WTC11 (cell line): ENCODE measurements at regions not wholly inside any gene's neighbourhood (a gene's known extent, or its start where the extent isn't known, plus 50 kb on each side); places are given as distances from the start of the nearest gene placed in this dataset.

Experiments
- ATAC-seq: fragments of 200-7000 bp; cut with Tn5 transposase; 2 replicates; pipeline ENCODE4 v1.10.0; 2021; ENCODE audit warnings: mild to moderate bottlenecking, moderate library complexity
- CTCF ChIA-PET: fragments of 300-600 bp; sonication (Branson Sonifier 250); formaldehyde crosslinking; loops from one replicate; lab custom pipeline; 2021; ENCODE audit warnings: antibody characterized with exemption; lab: Charles Lee
- POLR2A ChIA-PET: fragments of 350-600 bp; sonication (Branson Sonifier 250); formaldehyde crosslinking; loops from one replicate; lab custom pipeline; 2021; ENCODE audit warnings: antibody characterized with exemption; lab: Charles Lee
- DNase-seq: peaks from one replicate; pipeline ENCODE4 v3.0.0; 2021; ENCODE audit warnings: low spot score
- H3K27ac Mint-ChIP-seq: 2 replicates; pipeline ENCODE4 v1.8.0; 2021; ENCODE audit warnings: mixed read lengths
- H3K27me3 Mint-ChIP-seq: 2 replicates; pipeline ENCODE4 v1.8.0; 2021; ENCODE audit warnings: low read depth, mild to moderate bottlenecking, moderate library complexity, mixed read lengths
- H3K36me3 Mint-ChIP-seq: 2 replicates; pipeline ENCODE4 v1.8.0; 2021; ENCODE audit warnings: mixed read lengths
- H3K4me1 Mint-ChIP-seq: 2 replicates; pipeline ENCODE4 v1.8.0; 2022; ENCODE audit warnings: mixed read lengths
- H3K4me3 Mint-ChIP-seq: 2 replicates; pipeline ENCODE4 v1.8.0; 2021; ENCODE audit warnings: mild to moderate bottlenecking, moderate library complexity, mixed read lengths
- H3K9me3 Mint-ChIP-seq: 2 replicates; pipeline ENCODE4 v1.8.0; 2021; ENCODE audit warnings: mixed read lengths
- CREM ChIP-seq: sonication (generic); formaldehyde crosslinking; IDR thresholded peaks from 2 replicates; pipeline ENCODE4 v1.8.1; 2022; ENCODE audit warnings: mild to moderate bottlenecking, missing genetic modification reagents, moderate library complexity
- ELF4 ChIP-seq: sonication (generic); formaldehyde crosslinking; IDR thresholded peaks from 2 replicates; pipeline ENCODE4 v1.8.1; 2022; ENCODE audit warnings: low read depth, mild to moderate bottlenecking, moderate library complexity, missing genetic modification reagents
- ESRRA ChIP-seq: sonication (generic); formaldehyde crosslinking; IDR thresholded peaks from 2 replicates; pipeline ENCODE4 v1.8.1; 2022; ENCODE audit warnings: mild to moderate bottlenecking, missing genetic modification reagents, borderline replicate concordance
- MYBL2 ChIP-seq: sonication (generic); formaldehyde crosslinking; IDR thresholded peaks from 2 replicates; pipeline ENCODE4 v1.8.1; 2023; ENCODE audit warnings: mild to moderate bottlenecking, moderate library complexity, missing genetic modification reagents
- NFE2L1 ChIP-seq: sonication (generic); formaldehyde crosslinking; IDR thresholded peaks from 2 replicates; pipeline ENCODE4 v1.8.1; 2023; ENCODE audit warnings: missing genetic modification reagents
- SOX15 ChIP-seq: fragments of 250-450 bp; sonication (Bioruptor Pico); IDR thresholded peaks from 2 replicates; pipeline ENCODE4 v1.9.0; 2021; ENCODE audit warnings: mild to moderate bottlenecking
- SP1 ChIP-seq: sonication (generic); formaldehyde crosslinking; conservative IDR thresholded peaks from 2 replicates; pipeline ENCODE4 v1.8.1; 2022; ENCODE audit warnings: missing genetic modification reagents
- TEAD1 ChIP-seq: sonication (generic); formaldehyde crosslinking; IDR thresholded peaks from 2 replicates; pipeline ENCODE4 v1.8.0; 2022; ENCODE audit warnings: mild to moderate bottlenecking, missing genetic modification reagents
- ZNF219 ChIP-seq: sonication (generic); formaldehyde crosslinking; IDR thresholded peaks from 2 replicates; pipeline ENCODE4 v1.8.0; 2023; ENCODE audit warnings: missing genetic modification reagents, mild to moderate bottlenecking, borderline replicate concordance
- ZNF232 ChIP-seq: sonication (generic); formaldehyde crosslinking; IDR thresholded peaks from 2 replicates; pipeline ENCODE4 v1.8.0; 2022; ENCODE audit warnings: mild to moderate bottlenecking, missing genetic modification reagents
- ZNF263 ChIP-seq: sonication (generic); formaldehyde crosslinking; IDR thresholded peaks from 2 replicates; pipeline ENCODE4 v1.8.1; 2022; ENCODE audit warnings: low read depth, mild to moderate bottlenecking, moderate library complexity, missing genetic modification reagents
- TF ChIP-seq, protein P1 (sequence below): sonication (generic); formaldehyde crosslinking; IDR thresholded peaks from 2 replicates; pipeline ENCODE4 v1.8.1; 2022; ENCODE audit warnings: low read depth, missing genetic modification reagents, borderline replicate concordance
- TF ChIP-seq, protein P2 (sequence below): sonication (generic); formaldehyde crosslinking; IDR thresholded peaks from 2 replicates; pipeline ENCODE4 v1.8.0; 2023; ENCODE audit warnings: mild to moderate bottlenecking, missing genetic modification reagents
- TF ChIP-seq, protein P3 (sequence below): fragments of 250-450 bp; sonication (Bioruptor Pico); conservative IDR thresholded peaks from 2 replicates; pipeline ENCODE4 v1.9.0; 2021; ENCODE audit warnings: mild to moderate bottlenecking
- TF ChIP-seq, protein P4 (sequence below): sonication (generic); formaldehyde crosslinking; IDR thresholded peaks from 2 replicates; pipeline ENCODE4 v1.8.1; 2022; ENCODE audit warnings: mild to moderate bottlenecking, moderate library complexity, missing genetic modification reagents

DNA sequence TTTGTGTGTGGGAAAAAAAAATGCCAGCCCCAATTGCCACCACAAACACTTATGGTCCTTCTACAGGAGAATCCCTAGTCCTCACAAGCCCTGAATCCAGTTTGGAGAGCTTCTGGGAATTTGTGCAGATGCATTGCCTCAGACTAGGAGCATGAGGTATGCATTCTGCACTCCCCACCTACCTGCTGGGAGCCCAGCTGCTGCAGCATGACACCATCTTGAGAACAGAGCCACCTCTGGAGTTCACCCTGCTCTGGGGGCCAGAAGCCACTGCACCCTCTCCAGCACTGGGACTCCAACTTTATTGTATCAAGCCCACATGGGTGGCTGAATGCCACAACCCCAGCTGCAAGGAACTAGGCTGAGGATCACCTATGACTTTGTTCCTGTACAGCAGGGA, 568.5 kb upstream of the ID4 start:
- H3K4me3 Mint-ChIP-seq: no peak overlapping the region
- peaks cover 22% of the 10 kb centered on the region for H3K9me3 Mint-ChIP-seq
- no peak for TF ChIP-seq SOX15
- TF ChIP-seq NFE2L1 (CRISPR knock-in tag): no peak
- TF ChIP-seq, protein P1, sequence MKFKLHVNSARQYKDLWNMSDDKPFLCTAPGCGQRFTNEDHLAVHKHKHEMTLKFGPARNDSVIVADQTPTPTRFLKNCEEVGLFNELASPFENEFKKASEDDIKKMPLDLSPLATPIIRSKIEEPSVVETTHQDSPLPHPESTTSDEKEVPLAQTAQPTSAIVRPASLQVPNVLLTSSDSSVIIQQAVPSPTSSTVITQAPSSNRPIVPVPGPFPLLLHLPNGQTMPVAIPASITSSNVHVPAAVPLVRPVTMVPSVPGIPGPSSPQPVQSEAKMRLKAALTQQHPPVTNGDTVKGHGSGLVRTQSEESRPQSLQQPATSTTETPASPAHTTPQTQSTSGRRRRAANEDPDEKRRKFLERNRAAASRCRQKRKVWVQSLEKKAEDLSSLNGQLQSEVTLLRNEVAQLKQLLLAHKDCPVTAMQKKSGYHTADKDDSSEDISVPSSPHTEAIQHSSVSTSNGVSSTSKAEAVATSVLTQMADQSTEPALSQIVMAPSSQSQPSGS (CRISPR knock-in tag): no peak
- TF ChIP-seq MYBL2 (CRISPR knock-in tag): no peak
- POLR2A ChIA-PET: no interaction called here
- H3K4me1 Mint-ChIP-seq: no peaks in the 10 kb centered on the region
- no peak for DNase-seq
- CTCF ChIA-PET: no interaction called here
- H3K27me3 Mint-ChIP-seq: peaks cover 19% of the 10 kb centered on the region
- no peak overlapping the region for H3K27ac Mint-ChIP-seq
- ATAC-seq: no peak
- H3K36me3 Mint-ChIP-seq: no peaks in the 10 kb centered on the region; the same call in 1 of the 2 replicates

DNA sequence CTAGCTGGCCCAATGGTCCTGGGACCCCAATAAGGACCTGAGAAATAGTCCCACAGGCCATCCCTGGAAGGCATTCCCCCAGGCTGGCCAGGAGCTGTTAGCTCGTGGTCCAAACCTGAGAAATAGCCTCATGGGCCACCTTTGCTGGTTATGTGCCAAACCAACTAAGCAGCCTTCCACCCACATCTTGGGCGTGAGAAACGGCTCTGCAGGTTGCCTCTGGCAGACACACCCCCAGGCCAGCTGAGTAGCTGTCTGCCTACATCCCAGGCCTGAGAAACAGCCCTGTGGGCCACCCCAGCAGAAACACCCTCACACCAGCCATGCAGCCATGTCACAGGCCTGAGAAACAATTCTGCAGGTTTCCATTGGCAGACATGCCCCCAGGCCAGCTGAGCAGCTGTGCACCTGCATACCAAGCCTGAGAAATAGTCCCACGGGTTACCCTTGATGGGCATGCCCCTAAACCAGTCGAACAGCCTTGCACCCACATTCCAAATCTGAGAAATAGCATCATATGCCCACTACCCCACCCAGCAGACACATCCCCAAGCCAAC, 567.8 kb upstream of the ID4 start:
- Mint-ChIP-seq H3K4me1 (no peaks in the 10 kb centered on the region), H3K27ac (no peak overlapping the region), H3K4me3 (no peak overlapping the region), H3K36me3 (no peaks in the 10 kb centered on the region; the same call in 1 of the 2 replicates), H3K27me3 (peaks cover 22% of the 10 kb centered on the region), H3K9me3 (peaks cover 22% of the 10 kb centered on the region)
- DNase-seq (no peak), ATAC-seq (no peak)
- TF ChIP-seq, protein P2, sequence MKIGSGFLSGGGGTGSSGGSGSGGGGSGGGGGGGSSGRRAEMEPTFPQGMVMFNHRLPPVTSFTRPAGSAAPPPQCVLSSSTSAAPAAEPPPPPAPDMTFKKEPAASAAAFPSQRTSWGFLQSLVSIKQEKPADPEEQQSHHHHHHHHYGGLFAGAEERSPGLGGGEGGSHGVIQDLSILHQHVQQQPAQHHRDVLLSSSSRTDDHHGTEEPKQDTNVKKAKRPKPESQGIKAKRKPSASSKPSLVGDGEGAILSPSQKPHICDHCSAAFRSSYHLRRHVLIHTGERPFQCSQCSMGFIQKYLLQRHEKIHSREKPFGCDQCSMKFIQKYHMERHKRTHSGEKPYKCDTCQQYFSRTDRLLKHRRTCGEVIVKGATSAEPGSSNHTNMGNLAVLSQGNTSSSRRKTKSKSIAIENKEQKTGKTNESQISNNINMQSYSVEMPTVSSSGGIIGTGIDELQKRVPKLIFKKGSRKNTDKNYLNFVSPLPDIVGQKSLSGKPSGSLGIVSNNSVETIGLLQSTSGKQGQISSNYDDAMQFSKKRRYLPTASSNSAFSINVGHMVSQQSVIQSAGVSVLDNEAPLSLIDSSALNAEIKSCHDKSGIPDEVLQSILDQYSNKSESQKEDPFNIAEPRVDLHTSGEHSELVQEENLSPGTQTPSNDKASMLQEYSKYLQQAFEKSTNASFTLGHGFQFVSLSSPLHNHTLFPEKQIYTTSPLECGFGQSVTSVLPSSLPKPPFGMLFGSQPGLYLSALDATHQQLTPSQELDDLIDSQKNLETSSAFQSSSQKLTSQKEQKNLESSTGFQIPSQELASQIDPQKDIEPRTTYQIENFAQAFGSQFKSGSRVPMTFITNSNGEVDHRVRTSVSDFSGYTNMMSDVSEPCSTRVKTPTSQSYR (CRISPR knock-in tag): no peak
- TF ChIP-seq, protein P1 (CRISPR knock-in tag): no peak
- TF ChIP-seq ZNF263 (CRISPR knock-in tag) (no peak), ZNF232 (CRISPR knock-in tag) (no peak), ELF4 (CRISPR knock-in tag) (no peak), ZNF219 (CRISPR knock-in tag) (no peak), TEAD1 (CRISPR knock-in tag) (no peak)
- TF ChIP-seq, protein P3, sequence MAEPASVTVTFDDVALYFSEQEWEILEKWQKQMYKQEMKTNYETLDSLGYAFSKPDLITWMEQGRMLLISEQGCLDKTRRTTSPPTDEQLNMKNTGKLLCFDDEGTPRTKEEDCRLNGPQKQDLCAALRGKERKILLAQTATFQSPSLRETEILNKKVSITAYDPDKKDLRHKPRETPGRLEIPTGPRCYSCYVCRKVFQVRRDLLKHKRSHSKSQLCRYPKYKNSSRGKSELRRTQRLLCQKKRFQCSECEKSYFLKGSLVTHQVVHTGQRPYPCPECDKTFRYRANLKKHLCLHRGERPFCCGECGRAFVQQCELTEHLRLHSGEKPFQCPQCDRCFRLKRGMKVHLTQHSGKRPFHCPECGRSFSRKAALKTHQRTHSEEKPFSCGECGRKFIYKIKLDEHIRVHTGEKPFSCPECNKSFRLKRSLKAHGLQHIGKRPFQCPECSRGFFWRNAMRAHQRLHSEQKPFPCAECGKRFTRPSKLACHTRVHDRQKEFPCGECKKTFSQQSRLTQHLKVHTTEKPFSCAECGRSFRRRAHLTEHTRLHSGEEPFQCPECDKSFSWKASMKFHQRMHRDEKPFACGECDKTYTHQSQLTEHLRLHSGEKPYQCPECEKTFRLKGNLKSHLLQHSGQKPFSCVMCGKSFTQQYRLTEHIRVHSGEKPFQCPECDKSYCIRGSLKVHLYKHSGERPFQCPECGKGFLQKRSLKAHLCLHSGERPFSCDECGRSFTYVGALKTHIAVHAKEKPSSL (CRISPR knock-in tag): no peak
- TF ChIP-seq, protein P4, sequence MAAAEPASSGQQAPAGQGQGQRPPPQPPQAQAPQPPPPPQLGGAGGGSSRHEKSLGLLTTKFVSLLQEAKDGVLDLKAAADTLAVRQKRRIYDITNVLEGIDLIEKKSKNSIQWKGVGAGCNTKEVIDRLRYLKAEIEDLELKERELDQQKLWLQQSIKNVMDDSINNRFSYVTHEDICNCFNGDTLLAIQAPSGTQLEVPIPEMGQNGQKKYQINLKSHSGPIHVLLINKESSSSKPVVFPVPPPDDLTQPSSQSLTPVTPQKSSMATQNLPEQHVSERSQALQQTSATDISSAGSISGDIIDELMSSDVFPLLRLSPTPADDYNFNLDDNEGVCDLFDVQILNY (CRISPR knock-in tag): no peak
- POLR2A ChIA-PET: no interaction called here
- CTCF ChIA-PET: no interaction called here

DNA sequence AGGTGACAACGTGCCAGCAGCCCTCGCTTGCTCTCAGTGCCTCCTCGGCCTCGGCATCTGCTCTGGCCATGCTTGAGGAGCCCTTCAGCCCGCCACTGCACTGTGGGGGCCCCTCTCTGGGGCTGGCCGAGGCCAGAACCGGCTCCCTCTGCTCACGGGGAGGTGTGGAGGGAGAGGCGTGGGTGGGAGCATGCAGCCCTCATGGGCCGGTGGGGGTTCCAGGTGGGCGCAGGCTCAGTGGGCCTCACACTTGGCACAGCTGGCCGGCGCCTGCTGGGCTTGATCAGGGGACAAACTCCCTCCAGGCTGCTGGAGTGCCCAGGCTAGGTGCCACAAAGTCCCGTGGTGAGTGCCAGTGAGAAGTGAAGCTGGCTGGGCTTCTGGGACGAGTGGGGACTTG, 566.6 kb upstream of the ID4 start:
- Mint-ChIP-seq H3K4me3 (no peak overlapping the region), H3K4me1 (no peaks in the 10 kb centered on the region), H3K36me3 (no peaks in the 10 kb centered on the region; the same call in 1 of the 2 replicates), H3K9me3 (peaks cover 22% of the 10 kb centered on the region), H3K27me3 (peaks cover 28% of the 10 kb centered on the region), H3K27ac (no peak overlapping the region)
- no peak for TF ChIP-seq CREM (CRISPR knock-in tag)
- TF ChIP-seq ELF4 (CRISPR knock-in tag): no peak
- TF ChIP-seq ESRRA (CRISPR knock-in tag): no peak
- TF ChIP-seq SP1 (CRISPR knock-in tag): no peak
- CTCF ChIA-PET: no interaction called here
- DNase-seq (no peak), ATAC-seq (no peak)
- POLR2A ChIA-PET: no interaction called here
